ENCODE measurements at regions not wholly inside any gene's neighbourhood (a gene's known extent, or its start where the extent isn't known, plus 50 kb on each side); places are given as distances from the start of the nearest gene placed in this dataset.

- no peak for TF ChIP-seq CTCF (IDR thresholded peaks at IDR 0.05; ENCODE audit: low read depth, low read length)
- Histone ChIP-seq H3K4me3 (ENCODE audit: low read depth, low read length) (no peak overlapping the region), H3K27ac (ENCODE audit: low read depth, low read length) (no peak overlapping the region), H3K27me3 (ENCODE audit: control insufficient read depth, insufficient read depth, low read length) (peaks cover 2% of the 10 kb centered on the region), H3K9me3 (ENCODE audit: control insufficient read depth, insufficient read depth, low read length) (no peaks in the 10 kb centered on the region)
- CTCF ChIA-PET = interaction anchor here (1.5 kb wide), 1 partner anchor 13 kb away, joined by 3 read pairs; no protein-coding TSS in a partner anchor
- POLR2A ChIA-PET = no interaction called here
- no peak for DNase-seq (ENCODE audit: low read depth, low spot score)
Observed at GRCh38 chr12:58163021-58163420, 221.7 kb downstream of the ATP23 start.

- no peak for TF ChIP-seq CTCF (IDR thresholded peaks at IDR 0.05; ENCODE audit: low read depth, low read length)
- POLR2A ChIA-PET = no interaction called here
- DNase-seq (ENCODE audit: low read depth, low spot score) = no peak
Observed at GRCh38 chr12:58166643-58167042, 225.3 kb downstream of the ATP23 start.

GRCh38 chr12:58167622-58168021 lies 226.3 kb downstream of the ATP23 start:
- ChIA-PET CTCF (no interaction called here), POLR2A (no interaction called here)
- Histone ChIP-seq H3K27ac (ENCODE audit: low read depth, low read length) (no peak overlapping the region), H3K4me3 (ENCODE audit: low read depth, low read length) (no peak overlapping the region), H3K9me3 (ENCODE audit: control insufficient read depth, insufficient read depth, low read length) (no peaks in the 10 kb centered on the region), H3K27me3 (ENCODE audit: control insufficient read depth, insufficient read depth, low read length) (no peaks in the 10 kb centered on the region)
- TF ChIP-seq CTCF (IDR thresholded peaks at IDR 0.05; ENCODE audit: low read depth, low read length) = no peak
- DNase-seq (ENCODE audit: low read depth, low spot score) = no peak

More at GRCh38 chr12:58166643-58167042, 225.3 kb downstream of the ATP23 start:
- Histone ChIP-seq H3K4me3 (ENCODE audit: low read depth, low read length) (no peak overlapping the region), H3K9me3 (ENCODE audit: control insufficient read depth, insufficient read depth, low read length) (no peaks in the 10 kb centered on the region), H3K27ac (ENCODE audit: low read depth, low read length) (no peak overlapping the region), H3K27me3 (ENCODE audit: control insufficient read depth, insufficient read depth, low read length) (peaks cover 2% of the 10 kb centered on the region)
- CTCF ChIA-PET = no interaction called here

GRCh38 chr12:58169826-58170225 lies 228.5 kb downstream of the ATP23 start:
- Histone ChIP-seq H3K9me3 (ENCODE audit: control insufficient read depth, insufficient read depth, low read length) (no peaks in the 10 kb centered on the region), H3K27me3 (ENCODE audit: control insufficient read depth, insufficient read depth, low read length) (no peaks in the 10 kb centered on the region), H3K4me3 (ENCODE audit: low read depth, low read length) (no peak overlapping the region), H3K27ac (ENCODE audit: low read depth, low read length) (no peak overlapping the region)
- TF ChIP-seq CTCF (IDR thresholded peaks at IDR 0.05; ENCODE audit: low read depth, low read length) = no peak
- ChIA-PET CTCF (no interaction called here), POLR2A (no interaction called here)
- DNase-seq (ENCODE audit: low read depth, low spot score) = no peak

- Histone ChIP-seq H3K27ac (ENCODE audit: low read depth, low read length) (no peak overlapping the region), H3K4me3 (ENCODE audit: low read depth, low read length) (no peak overlapping the region), H3K27me3 (ENCODE audit: control insufficient read depth, insufficient read depth, low read length) (no peaks in the 10 kb centered on the region), H3K9me3 (ENCODE audit: control insufficient read depth, insufficient read depth, low read length) (no peaks in the 10 kb centered on the region)
- TF ChIP-seq CTCF (IDR thresholded peaks at IDR 0.05; ENCODE audit: low read depth, low read length) = no peak
- DNase-seq (ENCODE audit: low read depth, low spot score) = no peak
- POLR2A ChIA-PET = no interaction called here
- CTCF ChIA-PET = no interaction called here
Observed at GRCh38 chr12:58171914-58172313, 230.5 kb downstream of the ATP23 start.
